ENCODE measurements at regions not wholly inside any gene's neighbourhood (a gene's known extent, or its start where the extent isn't known, plus 50 kb on each side); places are given as distances from the start of the nearest gene placed in this dataset.

DNA sequence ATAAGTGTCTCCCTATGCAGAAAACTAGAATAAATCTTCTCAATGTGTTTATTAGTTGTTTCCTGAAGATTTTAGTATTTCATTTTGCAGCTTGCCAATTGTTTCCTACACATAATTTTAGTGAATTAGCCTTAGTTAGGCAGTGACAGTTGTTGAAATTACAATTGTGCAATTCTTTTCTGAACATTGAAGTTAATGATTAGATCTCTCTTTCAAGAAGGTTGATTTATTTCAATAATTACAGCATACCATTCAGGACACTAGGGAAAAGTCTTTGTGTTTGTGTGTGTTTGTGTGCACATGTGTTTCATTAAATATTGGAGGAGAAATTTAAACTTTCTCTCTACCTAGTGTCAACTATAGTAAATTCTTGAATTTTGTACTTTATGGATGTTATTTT lies 199.6 kb upstream of the MPDZ start:
- no peak overlapping the region for H3K4me3 ChIP-seq
- no peak overlapping the region for H3K4me2 ChIP-seq
- TF ChIP-seq TP53 (CRISPR knock-in tag; IDR thresholded peaks at IDR 0.05): no peak
- TF ChIP-seq KDM1A (IDR thresholded peaks at IDR 0.05; ENCODE audit: low read depth): no peak
- TF ChIP-seq NPAS2 (CRISPR knock-in tag; IDR thresholded peaks at IDR 0.05; ENCODE audit: borderline replicate concordance): no peak
- TF ChIP-seq, protein P1, sequence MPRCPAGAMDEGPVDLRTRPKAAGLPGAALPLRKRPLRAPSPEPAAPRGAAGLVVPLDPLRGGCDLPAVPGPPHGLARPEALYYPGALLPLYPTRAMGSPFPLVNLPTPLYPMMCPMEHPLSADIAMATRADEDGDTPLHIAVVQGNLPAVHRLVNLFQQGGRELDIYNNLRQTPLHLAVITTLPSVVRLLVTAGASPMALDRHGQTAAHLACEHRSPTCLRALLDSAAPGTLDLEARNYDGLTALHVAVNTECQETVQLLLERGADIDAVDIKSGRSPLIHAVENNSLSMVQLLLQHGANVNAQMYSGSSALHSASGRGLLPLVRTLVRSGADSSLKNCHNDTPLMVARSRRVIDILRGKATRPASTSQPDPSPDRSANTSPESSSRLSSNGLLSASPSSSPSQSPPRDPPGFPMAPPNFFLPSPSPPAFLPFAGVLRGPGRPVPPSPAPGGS (IDR thresholded peaks at IDR 0.05): no peak
- DNase-seq (ENCODE audit: low read depth in 1 of 2, low spot score in 1 of 2) (no peak), FAIRE-seq (no peak), ATAC-seq (no peak)
- ChIA-PET POLR2A (no interaction called here), CTCF (interaction anchor here (0.6 kb wide), 1 partner anchor 801 kb away, joined by 3 read pairs; no protein-coding TSS in a partner anchor)
- no peak overlapping the region for H3K27ac ChIP-seq
- no peaks in the 10 kb centered on the region; the same call in 2 of the 3 replicates for H3K9me3 ChIP-seq
- no peaks in the 10 kb centered on the region for H3K4me1 ChIP-seq

DNA sequence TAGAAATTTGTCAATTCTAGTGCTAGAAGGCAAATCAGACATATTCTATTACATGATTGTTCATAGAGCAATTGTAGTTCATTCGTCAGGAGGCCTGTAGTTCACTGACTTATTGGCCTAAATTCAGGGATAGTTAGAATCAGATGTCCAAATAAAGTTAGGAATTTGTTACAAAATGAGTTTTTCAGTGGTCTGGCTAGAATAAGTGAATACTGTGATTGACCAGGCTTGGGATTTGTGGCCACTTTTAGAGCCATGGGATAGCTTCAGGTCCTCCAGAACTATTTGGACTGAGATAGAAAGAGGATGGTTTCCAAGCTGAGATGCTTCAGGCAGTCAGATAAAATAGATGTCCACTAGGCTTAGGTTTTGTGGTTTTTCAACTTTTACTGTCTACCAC lies 199.1 kb upstream of the MPDZ start:
- Histone ChIP-seq H3K4me1 (no peaks in the 10 kb centered on the region), H3K27ac (no peak overlapping the region), H3K4me2 (no peak overlapping the region), H3K9me3 (no peaks in the 10 kb centered on the region; the same call in 2 of the 3 replicates), H3K4me3 (no peak overlapping the region)
- 3% methylated on average over 1 of the region's 1 CpG for WGBS (ENCODE audit: missing lambda C conversion rate)
- no peak for FAIRE-seq
- TF ChIP-seq PHF8 (IDR thresholded peaks at IDR 0.05; ENCODE audit: borderline replicate concordance, low read depth): no peak
- TF ChIP-seq BHLHE40 (IDR thresholded peaks at IDR 0.05; ENCODE audit: low read depth, low read length): no peak
- no peak for TF ChIP-seq RAD21 (conservative IDR thresholded peaks at IDR 0.05 in 1 of 2, IDR thresholded peaks at IDR 0.05 in 1 of 2)
- TF ChIP-seq ZFP36 (IDR thresholded peaks at IDR 0.05; ENCODE audit: borderline replicate concordance, partially characterized antibody): no peak
- TF ChIP-seq JUNB (IDR thresholded peaks at IDR 0.05): no peak
- no peak for TF ChIP-seq RARB (CRISPR knock-in tag; IDR thresholded peaks at IDR 0.05)
- no peak for TF ChIP-seq NPAS2 (CRISPR knock-in tag; IDR thresholded peaks at IDR 0.05; ENCODE audit: borderline replicate concordance)
- TF ChIP-seq, protein P2, sequence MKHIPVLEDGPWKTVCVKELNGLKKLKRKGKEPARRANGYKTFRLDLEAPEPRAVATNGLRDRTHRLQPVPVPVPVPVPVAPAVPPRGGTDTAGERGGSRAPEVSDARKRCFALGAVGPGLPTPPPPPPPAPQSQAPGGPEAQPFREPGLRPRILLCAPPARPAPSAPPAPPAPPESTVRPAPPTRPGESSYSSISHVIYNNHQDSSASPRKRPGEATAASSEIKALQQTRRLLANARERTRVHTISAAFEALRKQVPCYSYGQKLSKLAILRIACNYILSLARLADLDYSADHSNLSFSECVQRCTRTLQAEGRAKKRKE (CRISPR knock-in tag; IDR thresholded peaks at IDR 0.05; ENCODE audit: low read depth): no peak
- TF ChIP-seq, protein P3, sequence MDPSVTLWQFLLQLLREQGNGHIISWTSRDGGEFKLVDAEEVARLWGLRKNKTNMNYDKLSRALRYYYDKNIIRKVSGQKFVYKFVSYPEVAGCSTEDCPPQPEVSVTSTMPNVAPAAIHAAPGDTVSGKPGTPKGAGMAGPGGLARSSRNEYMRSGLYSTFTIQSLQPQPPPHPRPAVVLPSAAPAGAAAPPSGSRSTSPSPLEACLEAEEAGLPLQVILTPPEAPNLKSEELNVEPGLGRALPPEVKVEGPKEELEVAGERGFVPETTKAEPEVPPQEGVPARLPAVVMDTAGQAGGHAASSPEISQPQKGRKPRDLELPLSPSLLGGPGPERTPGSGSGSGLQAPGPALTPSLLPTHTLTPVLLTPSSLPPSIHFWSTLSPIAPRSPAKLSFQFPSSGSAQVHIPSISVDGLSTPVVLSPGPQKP (IDR thresholded peaks at IDR 0.05; ENCODE audit: low read depth, low read length): no peak
- TF ChIP-seq FOSL2 (IDR thresholded peaks at IDR 0.05): no peak
- TF ChIP-seq FOSL2 (CRISPR knock-in tag; IDR thresholded peaks at IDR 0.05): no peak
- TF ChIP-seq, protein P4, sequence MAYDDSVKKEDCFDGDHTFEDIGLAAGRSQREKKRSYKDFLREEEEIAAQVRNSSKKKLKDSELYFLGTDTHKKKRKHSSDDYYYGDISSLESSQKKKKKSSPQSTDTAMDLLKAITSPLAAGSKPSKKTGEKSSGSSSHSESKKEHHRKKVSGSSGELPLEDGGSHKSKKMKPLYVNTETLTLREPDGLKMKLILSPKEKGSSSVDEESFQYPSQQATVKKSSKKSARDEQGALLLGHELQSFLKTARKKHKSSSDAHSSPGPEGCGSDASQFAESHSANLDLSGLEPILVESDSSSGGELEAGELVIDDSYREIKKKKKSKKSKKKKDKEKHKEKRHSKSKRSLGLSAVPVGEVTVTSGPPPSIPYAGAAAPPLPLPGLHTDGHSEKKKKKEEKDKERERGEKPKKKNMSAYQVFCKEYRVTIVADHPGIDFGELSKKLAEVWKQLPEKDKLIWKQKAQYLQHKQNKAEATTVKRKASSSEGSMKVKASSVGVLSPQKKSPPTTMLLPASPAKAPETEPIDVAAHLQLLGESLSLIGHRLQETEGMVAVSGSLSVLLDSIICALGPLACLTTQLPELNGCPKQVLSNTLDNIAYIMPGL (CRISPR knock-in tag; IDR thresholded peaks at IDR 0.05; ENCODE audit: borderline replicate concordance): no peak
- no peak for TF ChIP-seq CHD4 (IDR thresholded peaks at IDR 0.05; ENCODE audit: borderline replicate concordance)
- no peak for TF ChIP-seq ZSCAN20 (CRISPR knock-in tag; IDR thresholded peaks at IDR 0.05)
- TF ChIP-seq MAZ (IDR thresholded peaks at IDR 0.05; ENCODE audit: borderline replicate concordance, low read depth, low read length): no peak
- TF ChIP-seq RNF2 (IDR thresholded peaks at IDR 0.05; ENCODE audit: borderline replicate concordance, low read depth): no peak
- no peak for TF ChIP-seq SREBF2 (IDR thresholded peaks at IDR 0.05)
- TF ChIP-seq KDM1A (IDR thresholded peaks at IDR 0.05; ENCODE audit: low read depth): no peak
- TF ChIP-seq, protein P5, sequence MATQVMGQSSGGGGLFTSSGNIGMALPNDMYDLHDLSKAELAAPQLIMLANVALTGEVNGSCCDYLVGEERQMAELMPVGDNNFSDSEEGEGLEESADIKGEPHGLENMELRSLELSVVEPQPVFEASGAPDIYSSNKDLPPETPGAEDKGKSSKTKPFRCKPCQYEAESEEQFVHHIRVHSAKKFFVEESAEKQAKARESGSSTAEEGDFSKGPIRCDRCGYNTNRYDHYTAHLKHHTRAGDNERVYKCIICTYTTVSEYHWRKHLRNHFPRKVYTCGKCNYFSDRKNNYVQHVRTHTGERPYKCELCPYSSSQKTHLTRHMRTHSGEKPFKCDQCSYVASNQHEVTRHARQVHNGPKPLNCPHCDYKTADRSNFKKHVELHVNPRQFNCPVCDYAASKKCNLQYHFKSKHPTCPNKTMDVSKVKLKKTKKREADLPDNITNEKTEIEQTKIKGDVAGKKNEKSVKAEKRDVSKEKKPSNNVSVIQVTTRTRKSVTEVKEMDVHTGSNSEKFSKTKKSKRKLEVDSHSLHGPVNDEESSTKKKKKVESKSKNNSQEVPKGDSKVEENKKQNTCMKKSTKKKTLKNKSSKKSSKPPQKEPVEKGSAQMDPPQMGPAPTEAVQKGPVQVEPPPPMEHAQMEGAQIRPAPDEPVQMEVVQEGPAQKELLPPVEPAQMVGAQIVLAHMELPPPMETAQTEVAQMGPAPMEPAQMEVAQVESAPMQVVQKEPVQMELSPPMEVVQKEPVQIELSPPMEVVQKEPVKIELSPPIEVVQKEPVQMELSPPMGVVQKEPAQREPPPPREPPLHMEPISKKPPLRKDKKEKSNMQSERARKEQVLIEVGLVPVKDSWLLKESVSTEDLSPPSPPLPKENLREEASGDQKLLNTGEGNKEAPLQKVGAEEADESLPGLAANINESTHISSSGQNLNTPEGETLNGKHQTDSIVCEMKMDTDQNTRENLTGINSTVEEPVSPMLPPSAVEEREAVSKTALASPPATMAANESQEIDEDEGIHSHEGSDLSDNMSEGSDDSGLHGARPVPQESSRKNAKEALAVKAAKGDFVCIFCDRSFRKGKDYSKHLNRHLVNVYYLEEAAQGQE (IDR thresholded peaks at IDR 0.05): no peak
- TF ChIP-seq, protein P6, sequence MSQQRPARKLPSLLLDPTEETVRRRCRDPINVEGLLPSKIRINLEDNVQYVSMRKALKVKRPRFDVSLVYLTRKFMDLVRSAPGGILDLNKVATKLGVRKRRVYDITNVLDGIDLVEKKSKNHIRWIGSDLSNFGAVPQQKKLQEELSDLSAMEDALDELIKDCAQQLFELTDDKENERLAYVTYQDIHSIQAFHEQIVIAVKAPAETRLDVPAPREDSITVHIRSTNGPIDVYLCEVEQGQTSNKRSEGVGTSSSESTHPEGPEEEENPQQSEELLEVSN (IDR thresholded peaks at IDR 0.05; ENCODE audit: borderline replicate concordance, low read depth): no peak
- TF ChIP-seq FOXS1 (CRISPR knock-in tag; IDR thresholded peaks at IDR 0.05): no peak
- DNase-seq (ENCODE audit: low read depth in 1 of 2, low spot score in 1 of 2): no peak
- ATAC-seq: no peak
- POLR2A ChIA-PET: no interaction called here
- CTCF ChIA-PET: no interaction called here

Measured in A549 (cell line).